Stimulated activated CD4-positive, alpha-beta T cell treated with anti-CD3 and anti-CD28 coated beads, Interleukin-2, amount 100 ng/mL, for 48 hours (primary cell): ENCODE measurements at regions not wholly inside any gene's neighbourhood (a gene's known extent, or its start where the extent isn't known, plus 50 kb on each side); places are given as distances from the start of the nearest gene placed in this dataset.
"Not testable (repeated sequence)": the region's sequence is repeated elsewhere in the genome, so short reads cannot be mapped to it uniquely, and the experiment has no call there.

Experiments used
- DNase-seq, 2 donors: peaks; one replicate each; pipeline ENCODE4 v3.0.0-alpha.2; 2020

- no peak for DNase-seq
These were observed 115.4 kb upstream of the PTPRG start for GRCh38 chr3:61445924-61446323.

DNA sequence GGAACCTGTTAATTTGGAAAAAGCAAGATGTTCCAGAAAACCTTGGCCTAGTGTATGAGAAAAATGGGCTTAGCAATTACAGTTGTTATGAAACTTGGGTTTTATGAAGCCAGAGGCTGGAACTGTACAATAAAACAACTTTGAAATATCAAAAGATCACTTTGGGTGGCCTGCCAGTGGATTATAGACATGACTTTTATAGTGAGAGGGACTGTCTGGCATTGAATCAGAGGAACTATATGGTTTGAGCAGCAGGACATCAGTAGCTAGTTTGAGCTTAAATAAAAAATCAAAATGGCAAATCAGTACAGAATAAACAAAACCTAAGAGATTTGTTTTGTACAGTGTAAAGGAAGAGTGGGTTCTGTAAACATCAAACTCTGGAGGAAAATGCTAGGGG, 115.0 kb upstream of the PTPRG start:
- no peak for DNase-seq

DNA sequence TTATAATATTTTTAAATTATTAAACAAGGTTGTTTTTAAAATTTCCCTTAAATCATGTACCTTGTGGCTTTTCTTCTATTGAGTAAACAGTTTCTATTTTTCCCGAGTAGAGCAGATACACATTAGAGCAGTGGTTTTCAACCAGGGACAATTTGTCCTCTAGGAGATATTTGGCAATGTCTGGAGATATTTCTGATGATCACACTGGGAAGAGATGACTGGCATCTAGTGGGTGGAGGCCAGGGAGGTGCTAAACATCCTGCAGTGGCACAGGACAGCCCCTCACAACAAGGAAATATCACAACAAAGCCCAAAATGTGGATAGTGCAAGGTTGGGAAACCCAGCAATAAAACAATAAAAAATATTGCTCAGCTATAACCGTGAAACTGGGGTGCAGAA, 113.0 kb upstream of the PTPRG start:
- no peak for DNase-seq

DNA sequence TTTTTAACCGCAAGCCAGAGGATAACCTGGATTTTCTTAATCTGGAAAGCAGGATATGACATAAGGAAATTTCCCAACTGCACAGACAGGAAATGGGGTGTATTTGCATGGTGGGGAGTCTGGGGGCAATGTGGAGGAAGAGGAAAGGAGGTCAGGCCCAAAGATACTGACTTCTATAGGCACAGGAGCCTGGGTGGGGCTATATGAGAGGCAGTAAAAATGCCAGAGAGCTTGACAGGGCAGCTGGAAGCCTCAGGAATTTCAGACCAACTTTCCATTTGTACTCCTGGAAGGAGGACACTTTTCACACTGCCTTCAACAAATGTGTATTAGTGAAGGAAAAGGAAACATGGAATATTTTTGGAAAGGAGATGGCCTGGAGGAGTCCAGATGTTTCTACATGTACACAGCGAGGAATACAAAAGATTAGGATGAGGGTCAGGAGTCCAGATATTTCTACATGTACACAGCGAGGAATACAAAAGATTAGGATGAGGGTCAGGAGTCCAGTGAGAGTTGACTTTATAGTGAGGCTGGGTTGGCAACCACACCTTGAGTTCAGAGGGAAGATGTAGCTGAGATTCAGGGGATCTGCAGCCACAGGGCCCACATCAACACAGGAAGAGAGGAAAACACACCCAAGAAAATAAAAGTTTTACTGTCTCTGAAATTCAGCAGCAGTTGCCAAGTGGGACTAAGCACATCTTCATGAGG, 111.9 kb upstream of the PTPRG start:
- DNase-seq, result no peak

DNA sequence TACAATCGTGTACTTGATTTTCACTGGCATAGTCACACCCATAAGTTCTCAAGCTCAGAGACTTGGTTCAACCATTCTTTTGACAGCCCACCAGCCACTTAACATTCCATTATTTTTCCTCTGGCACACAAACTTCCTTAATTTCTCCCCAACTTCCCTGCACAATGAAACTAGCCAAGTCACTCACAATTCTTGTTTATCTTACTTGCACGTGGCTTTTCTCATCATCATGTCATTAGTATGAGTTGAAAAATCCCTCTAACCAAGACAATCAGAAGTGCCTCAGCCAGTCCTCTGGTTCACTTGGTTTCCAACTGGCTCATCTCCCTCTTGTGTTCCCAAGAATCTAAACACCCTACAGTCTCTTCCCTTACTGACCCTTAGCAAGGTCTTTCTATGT, 110.5 kb upstream of the PTPRG start:
- DNase-seq, result no peak

DNA sequence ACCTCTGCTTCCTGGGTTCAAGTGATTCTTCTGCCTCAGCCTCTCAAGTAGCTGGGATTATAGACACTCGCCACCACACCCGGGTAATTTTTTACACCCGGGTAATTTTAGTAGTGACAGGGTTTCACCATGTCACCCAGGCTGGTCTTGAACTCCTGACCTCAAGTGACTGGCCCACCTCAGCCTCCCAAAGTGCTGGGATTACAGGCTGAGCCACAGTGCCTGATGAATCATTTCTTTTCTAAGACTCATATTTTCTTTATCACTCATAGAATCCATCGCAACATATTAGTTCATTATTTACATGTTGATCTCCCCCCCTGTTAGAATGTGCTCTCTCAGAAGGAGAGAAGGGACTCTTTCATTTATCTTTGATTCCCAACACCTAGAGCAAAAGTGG, 109.5 kb upstream of the PTPRG start:
- DNase-seq, result no peak

- DNase-seq, result no peak
These were observed 108.8 kb upstream of the PTPRG start for GRCh38 chr3:61452535-61453090.

DNA sequence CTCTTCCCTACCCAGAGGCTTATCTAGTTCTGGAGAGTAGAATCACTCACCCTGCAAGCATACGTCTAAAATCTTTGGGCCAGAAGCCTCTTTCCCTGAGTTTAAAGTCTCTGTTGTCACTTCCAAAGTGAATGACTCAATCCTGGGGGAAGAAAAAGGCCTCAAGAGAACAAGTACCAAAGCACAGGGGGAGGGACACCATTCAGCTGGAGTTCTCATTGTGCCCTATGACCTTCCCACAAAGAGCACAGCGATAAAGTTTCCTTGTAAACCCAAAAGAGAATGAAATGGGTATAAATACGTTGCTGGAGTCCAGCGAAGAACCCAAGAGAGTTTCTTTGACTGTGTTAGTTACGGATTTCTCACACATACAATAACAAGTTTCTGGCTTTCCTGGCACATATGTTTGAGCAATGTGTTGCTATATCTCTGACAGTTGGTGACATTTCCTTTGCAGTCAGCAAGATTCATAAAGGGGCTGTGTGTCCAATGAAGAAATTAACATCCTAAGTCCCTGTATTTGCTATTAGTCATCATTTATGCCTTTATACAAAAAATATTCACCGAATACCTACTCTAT, 107.3 kb upstream of the PTPRG start:
- DNase-seq, result no peak

DNA sequence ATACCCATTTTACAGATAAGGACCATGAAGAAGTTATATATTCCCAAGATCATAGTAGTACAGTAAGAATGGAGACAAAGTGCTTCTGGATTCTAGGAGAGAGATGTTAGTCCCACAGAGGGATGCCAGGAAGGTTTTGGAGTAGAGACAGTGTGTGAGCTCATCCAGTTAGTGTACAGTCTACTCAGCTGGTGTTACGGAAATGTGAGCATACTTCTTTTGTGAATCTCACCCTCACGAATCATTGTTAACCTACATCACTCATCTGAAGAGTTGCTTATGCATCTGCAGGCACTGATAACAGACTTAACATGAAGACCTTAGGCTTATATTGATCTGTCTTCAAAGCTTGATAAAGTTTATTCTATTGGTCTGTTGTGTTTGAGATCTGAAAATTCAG, 106.6 kb upstream of the PTPRG start:
- DNase-seq, result no peak

- no peak for DNase-seq
These were observed 100.7 kb upstream of the PTPRG start for GRCh38 chr3:61460636-61461035.

DNA sequence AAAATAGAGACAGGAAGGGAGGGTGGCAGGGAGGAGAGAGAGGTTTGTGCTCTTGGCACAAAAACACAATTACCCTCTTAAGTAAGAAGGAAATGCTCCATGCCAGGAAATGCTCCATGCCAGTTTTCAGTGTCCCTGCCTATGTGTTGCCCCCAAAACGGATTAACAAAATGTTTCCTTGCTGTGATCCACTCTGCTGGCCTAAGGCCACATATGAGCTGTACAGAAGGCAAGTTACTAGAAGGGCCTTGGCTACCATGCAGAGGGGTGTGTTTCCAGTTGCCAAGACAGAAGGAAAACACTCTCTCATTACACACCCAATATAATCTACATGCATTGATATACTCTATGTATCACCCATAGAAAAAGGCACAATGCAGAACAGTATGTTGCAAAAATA, 98.2 kb upstream of the PTPRG start:
- no peak for DNase-seq

DNA sequence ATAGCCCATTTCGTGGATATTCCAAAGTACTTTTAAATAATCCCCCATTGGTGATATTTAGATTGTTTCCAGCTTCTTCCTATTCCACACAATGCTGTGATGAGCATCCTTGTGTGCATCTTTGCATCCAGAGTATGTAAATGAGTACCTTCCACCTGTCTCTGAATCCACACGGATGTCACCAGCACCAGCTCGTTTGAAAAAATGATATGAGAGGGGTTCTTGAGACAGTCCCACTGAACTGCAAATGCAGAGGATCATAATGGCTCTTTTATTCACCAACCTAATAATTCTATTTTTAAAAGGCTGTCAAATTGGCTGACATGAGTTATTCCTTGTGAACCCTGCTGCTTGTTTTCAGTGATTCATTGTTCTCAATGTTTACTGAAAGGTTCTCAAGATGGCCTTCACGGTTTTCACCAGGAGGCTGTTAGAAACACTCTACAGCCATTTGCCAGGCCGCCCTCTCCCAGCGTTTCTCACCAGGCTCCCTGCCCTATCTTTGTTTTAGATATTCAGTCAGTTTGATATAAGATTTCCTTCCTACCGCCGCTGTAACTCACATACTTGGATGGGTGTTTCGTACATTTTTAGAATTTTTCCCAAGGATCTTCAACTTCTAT, 96.7 kb upstream of the PTPRG start:
- no peak for DNase-seq

DNA sequence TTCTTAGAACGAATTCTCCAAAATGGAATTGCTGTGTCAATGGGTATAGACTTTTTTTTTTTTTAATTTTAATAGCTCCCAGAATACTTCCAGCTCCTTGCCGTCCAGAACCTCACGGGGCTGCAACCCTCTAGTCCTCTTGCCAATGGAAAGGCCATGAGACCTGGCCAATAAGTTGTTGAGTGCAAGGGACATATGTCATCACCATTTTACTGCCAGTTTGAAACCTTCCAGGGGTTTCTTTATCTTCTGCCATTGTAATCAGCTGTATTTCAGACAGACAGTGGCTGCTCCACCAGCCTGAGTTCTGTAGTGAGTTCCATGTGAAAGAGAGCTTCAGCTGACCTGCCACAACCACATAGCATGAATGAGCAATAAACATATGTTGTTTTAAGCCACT, 95.0 kb upstream of the PTPRG start:
- DNase-seq, result no peak

- no peak for DNase-seq
These were observed 77.4 kb upstream of the PTPRG start for GRCh38 chr3:61483997-61484396.

DNA sequence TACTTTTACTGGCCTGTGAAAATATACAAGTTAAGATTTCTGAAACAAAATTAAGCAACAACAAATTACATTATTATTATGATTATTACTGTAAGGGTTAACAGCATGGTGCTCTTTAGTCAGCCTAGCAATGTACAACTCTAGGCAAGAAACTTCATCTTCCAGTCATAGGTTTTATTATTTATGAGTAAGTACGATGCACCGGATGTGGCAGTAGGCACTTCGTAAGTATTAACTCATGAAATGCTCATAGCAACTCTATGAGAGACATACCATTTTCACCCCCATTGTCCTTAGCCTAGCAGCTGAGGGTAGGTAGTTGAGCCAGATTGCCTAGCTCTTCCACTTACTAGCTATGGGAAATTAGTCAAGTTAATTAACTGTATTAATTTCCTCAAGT, 68.0 kb upstream of the PTPRG start:
- DNase-seq, result no peak

GRCh38 chr3:61494309-61494708, 67.1 kb upstream of the PTPRG start:
- not testable (repeated sequence) for DNase-seq

- no peak for DNase-seq
These were observed 63.9 kb upstream of the PTPRG start for GRCh38 chr3:61497463-61497862.

- no peak for DNase-seq
These were observed 56.2 kb upstream of the PTPRG start for GRCh38 chr3:61505197-61505596.

GRCh38 chr3:61507946-61508345, 53.4 kb upstream of the PTPRG start:
- DNase-seq, result no peak
